ENCODE measurements at regions not wholly inside any gene's neighbourhood (a gene's known extent, or its start where the extent isn't known, plus 50 kb on each side); places are given as distances from the start of the nearest gene placed in this dataset.
"Not testable (repeated sequence)": the region's sequence is repeated elsewhere in the genome, so short reads cannot be mapped to it uniquely, and the experiment has no call there.

- not testable (repeated sequence) for TF ChIP-seq CTCF, POLR2A (IDR thresholded peaks at IDR 0.05)
These were observed 241.6 kb downstream of the ANKRD30B start for GRCh38 chr18:14989569-14989968.

Measured in breast epithelium (tissue), 3 donors.